ENCODE measurements at regions not wholly inside any gene's neighbourhood (a gene's known extent, or its start where the extent isn't known, plus 50 kb on each side); places are given as distances from the start of the nearest gene placed in this dataset.

DNA sequence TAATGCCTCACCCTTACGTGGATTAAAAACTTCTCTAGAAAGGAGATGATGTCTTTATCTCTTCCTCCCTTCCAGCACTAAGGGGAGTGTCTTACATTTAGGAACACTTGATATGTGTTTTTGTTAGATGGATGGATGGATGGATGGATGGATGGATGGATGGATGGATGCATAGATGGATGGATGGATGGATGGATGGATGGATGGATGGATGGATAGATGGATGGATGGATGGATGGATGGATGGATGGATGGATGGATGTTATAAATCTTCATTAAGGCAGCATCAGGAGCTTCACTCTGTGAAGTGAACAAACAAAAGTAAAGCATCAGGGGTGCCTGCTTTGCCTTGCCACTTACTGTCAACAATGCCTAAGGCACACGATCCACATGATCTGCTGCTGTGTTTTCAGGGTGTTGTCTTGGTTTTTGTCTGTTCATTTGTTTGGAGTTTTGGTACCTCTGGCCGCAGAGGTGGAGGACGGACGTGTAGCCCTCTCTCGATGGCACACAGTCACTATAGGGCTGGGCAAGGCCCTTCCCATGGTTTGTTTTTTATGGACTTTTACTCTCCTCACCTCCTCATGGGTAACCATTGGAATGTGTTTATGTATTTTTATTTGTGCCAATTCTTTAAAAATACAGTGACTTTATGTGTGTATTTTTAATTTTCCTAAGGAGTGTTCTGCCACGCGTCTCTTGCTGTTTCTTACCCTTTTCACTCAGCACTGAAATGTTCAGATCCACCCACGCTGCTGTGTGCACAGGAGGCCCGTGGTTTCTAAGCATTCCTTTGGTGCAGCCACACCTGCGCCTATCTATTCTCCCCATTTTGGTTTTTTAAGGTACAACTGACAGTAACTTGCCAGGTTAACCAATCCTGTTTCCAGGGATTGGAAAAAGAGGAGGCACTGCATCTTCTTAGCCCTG, 91.8 kb upstream of the ENPP6 start:
- TF ChIP-seq, protein P1, sequence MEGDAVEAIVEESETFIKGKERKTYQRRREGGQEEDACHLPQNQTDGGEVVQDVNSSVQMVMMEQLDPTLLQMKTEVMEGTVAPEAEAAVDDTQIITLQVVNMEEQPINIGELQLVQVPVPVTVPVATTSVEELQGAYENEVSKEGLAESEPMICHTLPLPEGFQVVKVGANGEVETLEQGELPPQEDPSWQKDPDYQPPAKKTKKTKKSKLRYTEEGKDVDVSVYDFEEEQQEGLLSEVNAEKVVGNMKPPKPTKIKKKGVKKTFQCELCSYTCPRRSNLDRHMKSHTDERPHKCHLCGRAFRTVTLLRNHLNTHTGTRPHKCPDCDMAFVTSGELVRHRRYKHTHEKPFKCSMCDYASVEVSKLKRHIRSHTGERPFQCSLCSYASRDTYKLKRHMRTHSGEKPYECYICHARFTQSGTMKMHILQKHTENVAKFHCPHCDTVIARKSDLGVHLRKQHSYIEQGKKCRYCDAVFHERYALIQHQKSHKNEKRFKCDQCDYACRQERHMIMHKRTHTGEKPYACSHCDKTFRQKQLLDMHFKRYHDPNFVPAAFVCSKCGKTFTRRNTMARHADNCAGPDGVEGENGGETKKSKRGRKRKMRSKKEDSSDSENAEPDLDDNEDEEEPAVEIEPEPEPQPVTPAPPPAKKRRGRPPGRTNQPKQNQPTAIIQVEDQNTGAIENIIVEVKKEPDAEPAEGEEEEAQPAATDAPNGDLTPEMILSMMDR (IDR thresholded peaks at IDR 0.05; ENCODE audit: low read length): no peak
- TF ChIP-seq EZH2 (IDR thresholded peaks at IDR 0.05; ENCODE audit: borderline replicate concordance, low read length): no peak
